ENCODE measurements at regions not wholly inside any gene's neighbourhood (a gene's known extent, or its start where the extent isn't known, plus 50 kb on each side); places are given as distances from the start of the nearest gene placed in this dataset.

DNA sequence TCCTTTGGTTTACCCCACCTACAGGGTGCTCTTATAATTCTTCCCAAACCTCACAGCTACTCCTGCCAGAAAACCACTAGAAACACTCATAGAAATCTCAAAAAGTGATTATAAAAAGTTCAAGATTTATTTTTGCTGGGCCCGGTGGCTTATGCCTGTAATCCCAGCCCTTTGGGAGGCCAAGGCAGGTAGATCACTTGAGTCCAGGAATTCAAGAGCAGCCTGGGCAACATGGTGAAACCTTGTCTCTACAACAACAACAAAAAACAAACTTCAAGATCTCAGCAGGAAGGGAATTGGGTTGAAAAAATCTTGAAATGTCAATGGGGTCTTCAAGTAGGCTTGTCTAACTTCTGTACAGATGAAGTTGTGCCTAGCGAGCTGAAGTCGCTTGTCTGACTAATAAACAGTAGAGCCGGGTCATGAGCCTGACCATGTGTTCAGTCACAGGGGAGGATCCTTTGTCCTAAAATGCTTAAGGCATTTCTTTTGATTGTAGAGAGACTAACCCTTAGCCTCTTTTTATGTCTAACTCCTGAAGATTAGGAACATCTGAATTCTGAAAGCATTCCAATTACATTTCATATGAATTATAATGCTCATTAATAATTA is 124.6 kb downstream of the NOC3L start:
- H3K4me3 Mint-ChIP-seq: no peak overlapping the region
- Histone ChIP-seq H3K79me2 (ENCODE audit: insufficient read depth, low read length) (no peaks in the 10 kb centered on the region), H3K4me3 (replicated peaks in 1 of 3; ENCODE audit: low read depth in 2 of 3, low read length in 3 of 3) (no peak overlapping the region), H3K27ac (ENCODE audit: low read depth in 1 of 2, low read length in 2 of 2) (no peak overlapping the region), H3K36me3 (replicated peaks in 1 of 2; ENCODE audit: control insufficient read depth in 1 of 2, insufficient read depth in 2 of 2, low read length in 2 of 2) (no peaks in the 10 kb centered on the region), H3K27me3 (ENCODE audit: control insufficient read depth in 2 of 2, insufficient read depth in 2 of 2, low read length in 2 of 2) (no peaks in the 10 kb centered on the region), H3K4me1 (ENCODE audit: control insufficient read depth in 1 of 2, insufficient read depth in 2 of 2, low read length in 2 of 2) (no peaks in the 10 kb centered on the region), H4K20me1 (ENCODE audit: insufficient read depth, low read length) (no peaks in the 10 kb centered on the region), H3K9me3 (replicated peaks in 1 of 2; ENCODE audit: control insufficient read depth in 1 of 2, insufficient read depth in 1 of 2, low read length in 2 of 2) (no peaks in the 10 kb centered on the region), H3K9ac (ENCODE audit: insufficient read depth, low read length, poor library complexity, severe bottlenecking) (no peak overlapping the region), H3K4me2 (replicated peaks; ENCODE audit: extremely low read depth, low read length, poor library complexity, severe bottlenecking) (no peak overlapping the region), H2AFZ (ENCODE audit: insufficient read depth, low read depth, low read length, poor library complexity, severe bottlenecking) (no peak overlapping the region)
- intact Hi-C loops (cut with micrococcal nuclease): no loop called here
- no peak for DNase-seq
- no peaks in the 10 kb centered on the region for H3K9me3 Mint-ChIP-seq
- 100% methylated on average over 1 of the region's 4 CpGs for WGBS (ENCODE audit: insufficient coverage)
- TF ChIP-seq, protein P1, sequence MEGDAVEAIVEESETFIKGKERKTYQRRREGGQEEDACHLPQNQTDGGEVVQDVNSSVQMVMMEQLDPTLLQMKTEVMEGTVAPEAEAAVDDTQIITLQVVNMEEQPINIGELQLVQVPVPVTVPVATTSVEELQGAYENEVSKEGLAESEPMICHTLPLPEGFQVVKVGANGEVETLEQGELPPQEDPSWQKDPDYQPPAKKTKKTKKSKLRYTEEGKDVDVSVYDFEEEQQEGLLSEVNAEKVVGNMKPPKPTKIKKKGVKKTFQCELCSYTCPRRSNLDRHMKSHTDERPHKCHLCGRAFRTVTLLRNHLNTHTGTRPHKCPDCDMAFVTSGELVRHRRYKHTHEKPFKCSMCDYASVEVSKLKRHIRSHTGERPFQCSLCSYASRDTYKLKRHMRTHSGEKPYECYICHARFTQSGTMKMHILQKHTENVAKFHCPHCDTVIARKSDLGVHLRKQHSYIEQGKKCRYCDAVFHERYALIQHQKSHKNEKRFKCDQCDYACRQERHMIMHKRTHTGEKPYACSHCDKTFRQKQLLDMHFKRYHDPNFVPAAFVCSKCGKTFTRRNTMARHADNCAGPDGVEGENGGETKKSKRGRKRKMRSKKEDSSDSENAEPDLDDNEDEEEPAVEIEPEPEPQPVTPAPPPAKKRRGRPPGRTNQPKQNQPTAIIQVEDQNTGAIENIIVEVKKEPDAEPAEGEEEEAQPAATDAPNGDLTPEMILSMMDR (IDR thresholded peaks at IDR 0.05): no peak
- peaks cover 3 to 9% (median 4%) of the 10 kb centered on the region in 3 donors for H3K27me3 Mint-ChIP-seq (ENCODE audit: low read depth in 3 of 3)
- peaks cover 2% of the 10 kb centered on the region for H3K4me1 Mint-ChIP-seq
- H3K36me3 Mint-ChIP-seq: no peaks in the 10 kb centered on the region
- H3K27ac Mint-ChIP-seq: no peak overlapping the region

DNA sequence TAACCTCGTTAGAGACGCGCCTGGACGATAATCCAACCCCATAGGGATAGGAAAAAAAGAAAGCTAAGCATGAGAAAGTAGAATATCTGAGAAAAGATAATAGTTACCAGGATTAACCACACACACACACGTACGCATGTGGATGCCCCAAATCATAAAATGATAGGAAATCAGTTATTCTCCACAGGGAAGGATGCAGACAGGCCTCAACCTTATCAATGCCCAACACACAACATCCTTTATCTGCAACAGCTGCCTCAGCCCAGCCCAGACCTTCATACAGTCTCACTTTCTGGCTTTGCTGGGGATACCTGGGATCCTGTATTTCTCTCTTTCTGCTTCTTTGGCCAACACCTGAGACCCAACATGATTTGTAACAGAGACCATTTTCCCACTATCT is 123.0 kb downstream of the NOC3L start:
- TF ChIP-seq, protein P1 (IDR thresholded peaks at IDR 0.05): no peak
- no peak overlapping the region for H2AFZ ChIP-seq (ENCODE audit: insufficient read depth, low read depth, low read length, poor library complexity, severe bottlenecking)
- 100% methylated on average over 2 of the region's 6 CpGs for WGBS (ENCODE audit: insufficient coverage)
- Mint-ChIP-seq H3K4me1 (peaks cover 2% of the 10 kb centered on the region), H3K36me3 (no peaks in the 10 kb centered on the region), H3K4me3 (no peak overlapping the region), H3K9me3 (no peaks in the 10 kb centered on the region), H3K27ac (no peak overlapping the region), H3K27me3 (ENCODE audit: low read depth in 3 of 3) (peaks cover 2 to 6% (median 4%) of the 10 kb centered on the region in 3 donors)
- no peaks in the 10 kb centered on the region for H4K20me1 ChIP-seq (ENCODE audit: insufficient read depth, low read length)
- H3K79me2 ChIP-seq (ENCODE audit: insufficient read depth, low read length): no peaks in the 10 kb centered on the region
- no peaks in the 10 kb centered on the region for H3K36me3 ChIP-seq (replicated peaks in 1 of 2; ENCODE audit: control insufficient read depth in 1 of 2, insufficient read depth in 2 of 2, low read length in 2 of 2)
- H3K9me3 ChIP-seq (replicated peaks in 1 of 2; ENCODE audit: control insufficient read depth in 1 of 2, insufficient read depth in 1 of 2, low read length in 2 of 2): no peaks in the 10 kb centered on the region
- no peak for DNase-seq
- no peaks in the 10 kb centered on the region for H3K27me3 ChIP-seq (ENCODE audit: control insufficient read depth in 2 of 2, insufficient read depth in 2 of 2, low read length in 2 of 2)
- H3K4me2 ChIP-seq (replicated peaks; ENCODE audit: extremely low read depth, low read length, poor library complexity, severe bottlenecking): no peak overlapping the region
- H3K27ac ChIP-seq (ENCODE audit: low read depth in 1 of 2, low read length in 2 of 2): no peak overlapping the region
- intact Hi-C loops (cut with micrococcal nuclease): no loop called here
- H3K4me3 ChIP-seq (replicated peaks in 1 of 3; ENCODE audit: low read depth in 2 of 3, low read length in 3 of 3): no peak overlapping the region
- H3K4me1 ChIP-seq (ENCODE audit: control insufficient read depth in 1 of 2, insufficient read depth in 2 of 2, low read length in 2 of 2): no peaks in the 10 kb centered on the region
- no peak overlapping the region for H3K9ac ChIP-seq (ENCODE audit: insufficient read depth, low read length, poor library complexity, severe bottlenecking)

Measured in CD14-positive monocyte (primary cell).